ENCODE measurements at regions not wholly inside any gene's neighbourhood (a gene's known extent, or its start where the extent isn't known, plus 50 kb on each side); places are given as distances from the start of the nearest gene placed in this dataset.

DNA sequence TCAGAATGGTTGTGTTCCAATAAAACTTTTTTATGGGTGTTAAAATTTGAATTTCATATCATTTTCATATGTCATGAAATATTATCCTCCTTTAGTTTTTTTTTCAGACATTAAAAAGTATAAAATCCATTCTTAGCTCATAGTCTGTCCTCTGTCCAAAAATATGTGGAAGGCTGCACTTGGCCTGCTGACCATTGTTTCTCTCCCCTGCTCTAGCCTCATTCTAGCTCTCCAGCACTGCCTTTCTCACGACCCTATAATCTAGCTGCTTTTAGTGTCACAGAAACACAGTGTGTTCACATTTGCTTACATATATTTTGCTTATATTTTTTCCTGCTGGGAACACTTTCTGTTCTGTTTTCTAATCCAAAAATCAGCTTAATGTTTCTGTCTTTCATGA lies 165.0 kb upstream of the ANK2 start:
- Histone ChIP-seq H3K27me3 (ENCODE audit: control insufficient read depth, insufficient read depth, low read length) (no peaks in the 10 kb centered on the region), H3K4me3 (ENCODE audit: low read depth, low read length) (no peak overlapping the region), H3K36me3 (ENCODE audit: control insufficient read depth, insufficient read depth, low read length) (no peaks in the 10 kb centered on the region)
- DNase-seq (ENCODE audit: low read depth): no peak
- ChIA-PET CTCF (no interaction called here), POLR2A (no interaction called here)
- TF ChIP-seq, protein P1, sequence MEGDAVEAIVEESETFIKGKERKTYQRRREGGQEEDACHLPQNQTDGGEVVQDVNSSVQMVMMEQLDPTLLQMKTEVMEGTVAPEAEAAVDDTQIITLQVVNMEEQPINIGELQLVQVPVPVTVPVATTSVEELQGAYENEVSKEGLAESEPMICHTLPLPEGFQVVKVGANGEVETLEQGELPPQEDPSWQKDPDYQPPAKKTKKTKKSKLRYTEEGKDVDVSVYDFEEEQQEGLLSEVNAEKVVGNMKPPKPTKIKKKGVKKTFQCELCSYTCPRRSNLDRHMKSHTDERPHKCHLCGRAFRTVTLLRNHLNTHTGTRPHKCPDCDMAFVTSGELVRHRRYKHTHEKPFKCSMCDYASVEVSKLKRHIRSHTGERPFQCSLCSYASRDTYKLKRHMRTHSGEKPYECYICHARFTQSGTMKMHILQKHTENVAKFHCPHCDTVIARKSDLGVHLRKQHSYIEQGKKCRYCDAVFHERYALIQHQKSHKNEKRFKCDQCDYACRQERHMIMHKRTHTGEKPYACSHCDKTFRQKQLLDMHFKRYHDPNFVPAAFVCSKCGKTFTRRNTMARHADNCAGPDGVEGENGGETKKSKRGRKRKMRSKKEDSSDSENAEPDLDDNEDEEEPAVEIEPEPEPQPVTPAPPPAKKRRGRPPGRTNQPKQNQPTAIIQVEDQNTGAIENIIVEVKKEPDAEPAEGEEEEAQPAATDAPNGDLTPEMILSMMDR (IDR thresholded peaks at IDR 0.05; ENCODE audit: insufficient read depth, low read depth, low read length): no peak

DNA sequence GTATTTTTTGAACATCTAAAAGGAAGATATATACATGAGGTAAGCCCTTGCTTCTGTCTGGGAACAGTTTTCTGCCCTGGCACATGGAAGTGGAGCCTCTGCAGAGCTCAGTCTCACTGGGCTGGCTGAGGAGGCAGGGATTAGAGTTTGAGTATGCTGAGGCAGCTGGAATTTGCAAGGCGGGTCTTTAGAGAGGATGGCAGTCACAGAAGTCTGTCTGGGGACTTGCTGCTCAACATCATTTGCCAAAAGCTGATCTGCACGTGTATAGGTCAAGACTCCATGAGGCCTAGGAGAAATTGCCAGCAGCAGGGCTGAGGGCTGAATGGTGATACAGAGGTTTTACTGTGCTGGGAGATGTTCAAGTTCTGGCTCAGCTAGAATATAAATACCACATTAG lies 163.6 kb upstream of the ANK2 start:
- H3K27me3 ChIP-seq (ENCODE audit: control insufficient read depth, insufficient read depth, low read length): no peaks in the 10 kb centered on the region
- TF ChIP-seq, protein P1 (IDR thresholded peaks at IDR 0.05; ENCODE audit: insufficient read depth, low read depth, low read length): no peak
- DNase-seq (ENCODE audit: low read depth): no peak
- no peaks in the 10 kb centered on the region for H3K36me3 ChIP-seq (ENCODE audit: control insufficient read depth, insufficient read depth, low read length)
- ChIA-PET POLR2A (no interaction called here), CTCF (no interaction called here)
- no peak overlapping the region for H3K4me3 ChIP-seq (ENCODE audit: low read depth, low read length)

DNA sequence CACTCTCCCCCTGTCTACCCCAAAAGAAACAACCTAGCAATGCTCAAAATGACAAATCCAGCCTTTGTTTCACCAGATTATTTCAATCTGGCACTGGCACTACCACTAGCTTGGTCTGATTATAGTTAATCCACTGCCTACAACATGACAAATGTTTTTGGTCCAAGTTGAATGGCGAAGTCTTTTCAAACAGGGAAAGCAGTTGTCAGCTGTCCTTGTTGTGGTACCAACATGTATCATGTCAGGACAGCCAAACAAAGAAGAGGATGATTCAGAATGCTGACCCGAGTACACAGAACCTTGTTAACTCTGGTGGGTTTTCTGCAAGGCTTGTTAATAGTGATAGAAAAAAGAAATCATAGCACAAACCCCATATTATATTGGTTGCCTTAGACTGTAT lies 160.8 kb upstream of the ANK2 start:
- CTCF ChIA-PET: interaction anchor here (0.6 kb wide), 1 partner anchor 35 kb away, joined by 3 read pairs; no protein-coding TSS in a partner anchor
- POLR2A ChIA-PET: no interaction called here

DNA sequence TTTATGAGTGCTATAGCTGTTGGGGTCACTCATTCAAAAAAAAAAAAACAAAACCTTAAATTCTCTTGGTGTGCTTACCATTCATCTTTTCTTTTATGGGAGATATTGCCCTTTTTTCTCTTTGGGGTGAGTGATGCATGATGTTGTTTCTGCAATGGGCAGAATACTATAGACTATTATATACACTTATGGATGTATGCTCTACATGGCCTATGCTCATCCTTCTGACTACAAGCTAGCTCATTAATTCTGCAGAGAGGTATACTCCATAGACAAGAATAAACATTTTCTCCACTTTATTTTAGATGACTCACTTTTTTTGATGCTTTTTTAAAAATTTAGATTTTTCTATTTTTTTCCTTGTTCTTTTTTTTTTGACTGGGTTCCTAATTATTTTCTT lies 160.3 kb upstream of the ANK2 start:
- ChIA-PET POLR2A (no interaction called here), CTCF (interaction anchor here (0.6 to 1.5 kb wide), 2 partner anchors 8 to 34 kb away, joined by 3 to 4 read pairs; no protein-coding TSS in a partner anchor)
- DNase-seq (ENCODE audit: low read depth): no peak
- no peaks in the 10 kb centered on the region for H3K36me3 ChIP-seq (ENCODE audit: control insufficient read depth, insufficient read depth, low read length)
- no peaks in the 10 kb centered on the region for H3K27me3 ChIP-seq (ENCODE audit: control insufficient read depth, insufficient read depth, low read length)
- TF ChIP-seq, protein P1 (IDR thresholded peaks at IDR 0.05; ENCODE audit: insufficient read depth, low read depth, low read length): no peak
- H3K4me3 ChIP-seq (ENCODE audit: low read depth, low read length): no peak overlapping the region

More for the DNA sequence above, 160.8 kb upstream of the ANK2 start:
- no peaks in the 10 kb centered on the region for H3K27me3 ChIP-seq (ENCODE audit: control insufficient read depth, insufficient read depth, low read length)
- H3K4me3 ChIP-seq (ENCODE audit: low read depth, low read length): no peak overlapping the region
- H3K36me3 ChIP-seq (ENCODE audit: control insufficient read depth, insufficient read depth, low read length): no peaks in the 10 kb centered on the region
- DNase-seq (ENCODE audit: low read depth): no peak
- TF ChIP-seq, protein P1 (IDR thresholded peaks at IDR 0.05; ENCODE audit: insufficient read depth, low read depth, low read length): no peak

DNA sequence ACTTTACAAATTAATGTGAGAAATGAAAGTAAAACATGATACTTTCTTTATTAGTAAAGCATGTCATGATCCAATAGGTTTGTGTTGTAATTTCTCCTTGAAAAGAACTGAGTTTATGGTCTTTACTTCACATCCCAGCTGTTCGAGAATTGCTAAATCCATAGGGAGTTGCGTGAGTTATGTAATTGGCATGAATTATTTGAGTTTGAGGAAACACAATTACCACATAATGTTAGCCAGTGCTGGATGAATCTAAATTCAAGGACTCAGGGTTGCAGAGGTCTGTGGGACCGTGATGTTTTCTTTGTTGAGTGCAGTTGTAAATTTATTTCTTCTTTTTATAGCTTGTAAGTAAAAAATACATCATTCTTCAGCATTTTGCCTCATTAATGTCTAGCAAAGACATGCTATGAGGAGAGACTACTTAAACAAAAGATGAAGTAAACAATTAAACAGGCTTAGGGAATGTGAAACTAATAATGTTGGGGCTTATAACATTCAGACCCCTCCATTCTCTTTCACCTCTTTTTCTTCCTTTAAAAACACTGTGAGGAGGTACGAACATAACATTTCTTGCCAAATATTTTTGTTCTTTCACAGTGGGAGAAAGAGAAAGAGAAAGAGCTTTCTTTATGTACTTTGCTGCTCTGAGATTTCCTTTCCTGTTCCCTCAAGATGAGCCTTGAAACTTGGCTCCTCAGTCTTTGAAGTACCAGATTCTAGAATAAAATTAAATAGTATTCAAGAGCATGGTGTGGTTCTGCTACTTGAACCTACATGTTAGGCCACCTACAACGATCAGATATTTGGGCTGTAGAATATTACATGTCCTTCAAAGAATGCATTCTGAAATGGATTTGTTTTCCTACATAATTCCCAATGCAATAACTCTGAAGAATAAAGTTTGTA lies 159.6 kb upstream of the ANK2 start:
- ChIA-PET CTCF (interaction anchor here (0.6 to 1.5 kb wide), 2 partner anchors 9 to 33 kb away, joined by 3 to 4 read pairs; no protein-coding TSS in a partner anchor), POLR2A (no interaction called here)
- H3K4me3 ChIP-seq (ENCODE audit: low read depth, low read length): no peak overlapping the region; the same call in 1 of the 2 replicates

More for the DNA sequence above, 159.6 kb upstream of the ANK2 start:
- H3K27me3 ChIP-seq (ENCODE audit: control insufficient read depth, insufficient read depth, low read length): no peaks in the 10 kb centered on the region
- TF ChIP-seq, protein P1 (IDR thresholded peaks at IDR 0.05; ENCODE audit: insufficient read depth, low read depth, low read length): no peak
- no peaks in the 10 kb centered on the region for H3K36me3 ChIP-seq (ENCODE audit: control insufficient read depth, insufficient read depth, low read length)
- DNase-seq (ENCODE audit: low read depth): peak; percentile 50
